Neutrophil (primary cell): ENCODE measurements at regions not wholly inside any gene's neighbourhood (a gene's known extent, or its start where the extent isn't known, plus 50 kb on each side); places are given as distances from the start of the nearest gene placed in this dataset.
A peak's percentile ranks its signal among the peaks of the same experiment; 100 is the strongest.
"Not testable (repeated sequence)": the region's sequence is repeated elsewhere in the genome, so short reads cannot be mapped to it uniquely, and the experiment has no call there.

Experiments used
- H3K27ac ChIP-seq: fragments of 200-600 bp; sonication (generic); 2 replicates; pipeline ENCODE4 v1.5.1; 2016; ENCODE audit warnings: mild to moderate bottlenecking, moderate library complexity
- H3K27me3 ChIP-seq: fragments of 200-600 bp; sonication (generic); 2 replicates; pipeline ENCODE4 v1.6.0; 2016; ENCODE audit warnings: mild to moderate bottlenecking
- H3K36me3 ChIP-seq: fragments of 200-600 bp; sonication (generic); 2 replicates; pipeline ENCODE4 v1.5.1; 2017
- H3K4me1 ChIP-seq, 2 experiments: fragments of 200-600 bp in 1 of 2; sonication (generic) in 1 of 2; 1 replicate in 1 of 2; 2 replicates in 1 of 2; pipeline versions ENCODE4 v1.5.1 to v1.6.1; 2013 to 2016; ENCODE audit warnings: low read depth in 1 of 2, low read length in 1 of 2, mild to moderate bottlenecking in 1 of 2, moderate library complexity in 1 of 2; ENCODE audit not compliant: control insufficient read depth in 1 of 2, insufficient read depth in 1 of 2
- H3K4me3 ChIP-seq, 2 experiments: fragments of 200-600 bp in 1 of 2; sonication (generic) in 1 of 2; 1 replicate in 1 of 2; 2 replicates in 1 of 2; pipeline ENCODE4 v1.5.1; 2013 to 2016; ENCODE audit warnings: low read depth in 1 of 2, low read length in 1 of 2, mild to moderate bottlenecking in 1 of 2, moderate library complexity in 1 of 2
- H3K9me3 ChIP-seq: fragments of 200-600 bp; sonication (generic); 2 replicates; pipeline ENCODE4 v1.5.1; 2016
- TF ChIP-seq, protein P1 (sequence below): fragments of 200-600 bp; sonication (generic); IDR thresholded peaks from 2 replicates; pipeline ENCODE4 v1.5.1; 2016; ENCODE audit warnings: antibody characterized with exemption

DNA sequence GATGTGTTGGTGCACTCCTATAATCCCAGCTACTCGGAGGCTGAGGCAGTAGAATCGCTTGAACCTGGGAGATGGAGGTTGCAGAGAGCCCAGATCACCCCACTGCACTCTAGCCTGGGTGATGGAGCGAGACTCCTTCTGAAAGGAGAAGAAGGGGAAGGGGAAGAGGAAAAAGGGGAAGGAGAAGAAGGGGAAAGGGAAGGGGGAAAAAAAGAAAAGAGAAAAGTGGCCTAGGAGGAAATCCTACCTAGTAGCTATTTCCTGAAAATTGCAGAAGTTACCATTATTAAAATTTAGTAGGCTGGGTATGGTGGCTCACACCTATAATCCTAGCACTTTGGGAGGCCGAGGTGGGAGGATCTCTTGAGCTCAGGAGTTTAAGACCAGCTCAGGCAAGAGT, 67.4 kb downstream of the ARRDC3 start:
- TF ChIP-seq, protein P1, sequence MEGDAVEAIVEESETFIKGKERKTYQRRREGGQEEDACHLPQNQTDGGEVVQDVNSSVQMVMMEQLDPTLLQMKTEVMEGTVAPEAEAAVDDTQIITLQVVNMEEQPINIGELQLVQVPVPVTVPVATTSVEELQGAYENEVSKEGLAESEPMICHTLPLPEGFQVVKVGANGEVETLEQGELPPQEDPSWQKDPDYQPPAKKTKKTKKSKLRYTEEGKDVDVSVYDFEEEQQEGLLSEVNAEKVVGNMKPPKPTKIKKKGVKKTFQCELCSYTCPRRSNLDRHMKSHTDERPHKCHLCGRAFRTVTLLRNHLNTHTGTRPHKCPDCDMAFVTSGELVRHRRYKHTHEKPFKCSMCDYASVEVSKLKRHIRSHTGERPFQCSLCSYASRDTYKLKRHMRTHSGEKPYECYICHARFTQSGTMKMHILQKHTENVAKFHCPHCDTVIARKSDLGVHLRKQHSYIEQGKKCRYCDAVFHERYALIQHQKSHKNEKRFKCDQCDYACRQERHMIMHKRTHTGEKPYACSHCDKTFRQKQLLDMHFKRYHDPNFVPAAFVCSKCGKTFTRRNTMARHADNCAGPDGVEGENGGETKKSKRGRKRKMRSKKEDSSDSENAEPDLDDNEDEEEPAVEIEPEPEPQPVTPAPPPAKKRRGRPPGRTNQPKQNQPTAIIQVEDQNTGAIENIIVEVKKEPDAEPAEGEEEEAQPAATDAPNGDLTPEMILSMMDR, result no peak
- H3K27me3 ChIP-seq, result no peaks in the 10 kb centered on the region
- no peaks in the 10 kb centered on the region for H3K9me3 ChIP-seq
- peak overlapping the region; percentile 62 to 84 for H3K4me3 ChIP-seq
- peaks cover 27% of the 10 kb centered on the region for H3K36me3 ChIP-seq
- H3K27ac ChIP-seq, result peak overlapping the region; percentile 98
- H3K4me1 ChIP-seq, result peaks cover 46 to 56% of the 10 kb centered on the region in 2 experiments

DNA sequence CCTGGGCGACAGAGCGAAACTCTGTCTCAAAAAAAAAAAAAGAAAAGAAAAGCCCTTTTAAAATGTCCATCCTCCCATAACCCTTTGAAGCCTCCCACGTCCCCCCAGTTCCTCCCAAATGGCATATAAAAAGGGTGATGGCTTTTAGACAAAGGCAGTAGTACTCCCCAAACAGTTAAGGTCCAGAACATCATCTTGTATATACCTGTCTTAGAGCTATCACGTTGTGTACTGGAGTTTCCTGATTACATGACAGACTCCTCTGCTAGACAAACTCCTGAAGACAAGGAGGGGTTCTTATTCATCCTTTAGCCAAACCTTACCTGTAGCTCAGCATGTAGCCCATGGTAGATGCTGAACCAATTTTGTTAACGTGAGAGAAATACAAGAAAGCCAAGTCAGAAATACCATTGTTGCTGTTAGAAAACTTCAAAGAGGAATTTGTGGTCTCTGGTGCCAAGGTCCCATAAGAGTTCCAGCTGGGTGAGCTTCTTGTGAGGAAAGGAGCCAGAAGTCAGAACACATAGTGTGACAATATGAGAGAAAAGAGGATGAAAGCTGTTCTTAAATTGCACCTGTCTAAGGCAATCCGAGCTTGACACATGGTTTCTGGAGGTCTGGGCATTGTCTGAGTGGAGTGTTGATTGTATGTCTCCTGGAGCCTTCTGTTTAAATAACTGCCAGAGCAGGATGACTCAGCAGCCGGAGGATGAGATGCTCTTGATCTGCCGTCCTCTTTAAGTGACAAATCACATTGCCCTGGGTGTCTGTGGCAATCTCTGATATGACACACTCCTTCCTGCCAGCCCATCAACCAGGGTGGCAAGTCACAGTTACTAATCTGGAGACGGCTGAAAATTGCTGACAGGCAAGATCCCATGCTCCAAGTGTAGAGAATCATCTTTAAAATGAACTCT, 69.1 kb downstream of the ARRDC3 start:
- peak overlapping the region; percentile 62 to 84 for H3K4me3 ChIP-seq

DNA sequence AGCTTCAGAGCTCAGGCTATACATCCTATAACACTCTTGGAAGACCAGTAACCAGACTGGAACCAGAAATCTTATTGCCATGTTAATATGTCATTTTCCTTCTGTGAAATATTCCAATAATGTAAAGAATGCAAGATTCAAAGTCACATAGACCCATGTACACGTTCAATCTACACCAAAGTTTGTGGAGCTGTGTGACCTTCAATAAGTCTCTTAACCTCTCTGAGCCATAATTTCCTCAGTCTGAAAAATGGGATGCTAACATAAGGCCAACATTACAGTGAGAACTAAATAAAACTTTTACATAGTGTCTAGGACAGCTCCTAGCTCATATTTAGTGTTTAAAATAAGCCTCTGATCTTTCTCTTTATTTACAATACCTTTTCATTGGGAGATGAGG, 70.4 kb downstream of the ARRDC3 start:
- peaks cover 51% of the 10 kb centered on the region for H3K36me3 ChIP-seq
- H3K27ac ChIP-seq, result peak overlapping the region; percentile 98
- H3K27me3 ChIP-seq, result no peaks in the 10 kb centered on the region
- H3K4me3 ChIP-seq, result peak overlapping the region; percentile 62 to 84
- no peaks in the 10 kb centered on the region for H3K9me3 ChIP-seq
- H3K4me1 ChIP-seq, result peaks cover 76 to 86% of the 10 kb centered on the region in 2 experiments
- TF ChIP-seq, protein P1, result no peak

More for the DNA sequence above, 69.1 kb downstream of the ARRDC3 start:
- TF ChIP-seq, protein P1, result peak; percentile 34
- no peaks in the 10 kb centered on the region for H3K27me3 ChIP-seq
- no peaks in the 10 kb centered on the region for H3K9me3 ChIP-seq
- H3K27ac ChIP-seq, result peak overlapping the region; percentile 98
- H3K4me1 ChIP-seq, result peaks cover 63 to 73% of the 10 kb centered on the region in 2 experiments
- peaks cover 44% of the 10 kb centered on the region for H3K36me3 ChIP-seq

DNA sequence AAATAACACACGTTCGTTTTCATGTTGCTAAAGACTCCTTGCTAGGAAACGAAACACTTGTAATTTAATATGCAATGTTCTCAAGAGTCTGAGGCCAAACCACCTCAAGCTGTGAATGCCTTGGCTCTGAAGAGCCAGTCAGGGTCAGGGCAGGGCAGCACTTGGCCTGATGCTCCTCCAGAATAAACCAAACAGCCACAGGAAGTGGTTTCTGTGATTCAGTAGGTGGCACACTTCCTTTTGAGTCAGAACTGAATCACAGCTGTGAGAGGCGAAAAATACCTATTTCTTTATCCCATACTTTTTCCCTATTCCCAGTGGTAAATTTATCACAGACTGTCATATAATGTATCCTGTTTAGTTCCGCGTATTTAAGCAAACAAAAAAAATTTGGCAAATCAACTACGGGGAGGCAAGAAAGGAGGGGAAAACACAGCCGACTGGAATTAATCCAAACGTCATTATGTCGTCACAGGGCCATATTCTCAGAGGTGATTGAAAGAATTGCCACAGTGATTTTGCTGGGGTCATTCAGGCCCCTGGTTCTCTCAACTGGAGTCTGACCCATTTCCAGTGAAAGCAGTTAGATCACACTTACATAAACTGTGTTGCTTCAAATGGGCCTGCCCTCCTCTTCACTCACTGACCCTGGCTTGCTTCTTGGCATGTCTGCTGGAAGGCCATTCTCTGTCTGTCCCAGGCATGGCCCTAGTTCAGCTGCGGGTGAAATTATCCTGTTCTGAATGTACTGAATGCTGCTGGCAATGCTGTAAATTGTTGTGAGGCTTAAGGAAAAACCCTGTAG, 71.2 kb downstream of the ARRDC3 start:
- H3K36me3 ChIP-seq, result peaks cover 59% of the 10 kb centered on the region
- no peaks in the 10 kb centered on the region for H3K9me3 ChIP-seq
- TF ChIP-seq, protein P1, result peak; percentile 48
- peak overlapping the region; percentile 98 for H3K27ac ChIP-seq
- no peaks in the 10 kb centered on the region for H3K27me3 ChIP-seq
- peak overlapping the region; percentile 62 to 84 for H3K4me3 ChIP-seq
- H3K4me1 ChIP-seq, result peaks cover 81 to 94% of the 10 kb centered on the region in 2 experiments

DNA sequence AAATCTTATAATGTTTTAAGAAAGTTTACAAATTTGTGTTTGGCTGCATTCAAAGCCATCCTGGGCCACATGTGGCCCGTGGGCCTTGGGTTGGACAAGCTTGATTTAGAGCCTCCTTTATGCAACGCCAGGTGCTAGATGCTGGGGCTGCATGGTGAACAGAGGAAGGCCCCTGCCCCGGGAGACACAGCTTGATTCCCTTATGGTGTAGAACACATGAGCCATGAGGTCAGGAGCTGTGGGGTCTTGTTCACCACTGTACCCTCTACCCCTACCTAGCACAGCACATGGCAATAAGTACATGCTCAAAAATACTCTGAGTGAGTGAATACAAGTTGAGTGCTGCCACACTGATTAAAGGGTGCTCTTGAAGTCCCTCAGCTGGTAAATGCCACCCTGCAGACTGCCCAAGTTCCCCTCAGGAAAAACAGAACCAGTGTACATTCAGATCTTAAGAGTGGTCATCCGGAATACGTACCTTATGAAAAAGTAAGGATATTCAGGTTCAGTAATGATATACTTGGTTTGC, 71.9 kb downstream of the ARRDC3 start:
- H3K27me3 ChIP-seq, result no peaks in the 10 kb centered on the region
- peaks cover 81 to 95% of the 10 kb centered on the region in 2 experiments for H3K4me1 ChIP-seq
- H3K36me3 ChIP-seq, result peaks cover 66% of the 10 kb centered on the region
- H3K9me3 ChIP-seq, result no peaks in the 10 kb centered on the region
- peak overlapping the region; percentile 98 for H3K27ac ChIP-seq
- peak overlapping the region; percentile 62 to 84 for H3K4me3 ChIP-seq
- TF ChIP-seq, protein P1, result no peak

DNA sequence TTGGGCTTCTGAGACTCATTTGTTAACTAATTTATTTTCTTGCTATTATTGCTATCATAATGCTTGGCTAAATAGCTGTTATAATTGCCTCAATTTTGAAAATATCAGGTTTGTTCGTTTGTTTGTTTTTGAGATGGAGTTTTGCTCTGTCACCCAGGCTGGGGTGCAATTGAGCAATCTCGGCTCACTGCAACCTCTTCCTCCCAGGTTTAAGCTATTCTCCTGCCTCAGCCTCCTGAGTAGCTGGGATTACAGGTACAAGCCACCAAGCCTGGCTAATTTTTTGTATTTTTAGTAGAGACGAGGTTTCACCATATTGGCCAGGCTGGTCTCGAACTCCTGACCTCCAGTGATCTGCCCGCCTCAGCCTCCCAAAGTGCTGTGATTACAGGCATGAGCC, 75.0 kb downstream of the ARRDC3 start:
- Histone ChIP-seq H3K4me1 (peaks cover 82 to 90% of the 10 kb centered on the region in 2 experiments), H3K4me3 (peak overlapping the region; percentile 16 to 84), H3K36me3 (peaks cover 94% of the 10 kb centered on the region), H3K27ac (peak overlapping the region; percentile 98)
- not testable (repeated sequence) for H3K9me3 ChIP-seq, H3K27me3 ChIP-seq
